Neural cell (in vitro differentiated cells): ENCODE measurements at regions not wholly inside any gene's neighbourhood (a gene's known extent, or its start where the extent isn't known, plus 50 kb on each side); places are given as distances from the start of the nearest gene placed in this dataset.

Experiments
- CTCF ChIP-seq: fragments of 450-650 bp; IDR thresholded peaks from 2 replicates; pipeline ENCODE4 v1.5.1; 2014; ENCODE audit warnings: antibody characterized with exemption, mild to moderate bottlenecking, moderate library complexity; ENCODE audit not compliant: poor library complexity, severe bottlenecking
- POLR2AphosphoS5 ChIP-seq: IDR thresholded peaks from 2 replicates; pipeline ENCODE4 v1.6.1; 2012
- RAD21 ChIP-seq: fragments of 450-650 bp; conservative IDR thresholded peaks from 2 replicates; pipeline ENCODE4 v1.6.1; 2014; ENCODE audit warnings: antibody characterized with exemption, mild to moderate bottlenecking, moderate library complexity
- REST ChIP-seq: IDR thresholded peaks from 2 replicates; pipeline ENCODE4 v1.6.1; 2012; ENCODE audit warnings: borderline replicate concordance
- SMC3 ChIP-seq: fragments of 450-650 bp; conservative IDR thresholded peaks from 2 replicates; pipeline ENCODE4 v1.6.1; 2014; ENCODE audit warnings: antibody characterized with exemption, mild to moderate bottlenecking, moderate library complexity; ENCODE audit not compliant: poor library complexity

GRCh38 chr4:181959121-181959520 is 284.1 kb upstream of the TENM3 start:
- TF ChIP-seq SMC3 (no peak), CTCF (no peak), RAD21 (no peak), POLR2AphosphoS5 (no peak), REST (no peak)
